Epidermal melanocyte (primary cell): ENCODE measurements at regions not wholly inside any gene's neighbourhood (a gene's known extent, or its start where the extent isn't known, plus 50 kb on each side); places are given as distances from the start of the nearest gene placed in this dataset.
"Not testable (repeated sequence)": the region's sequence is repeated elsewhere in the genome, so short reads cannot be mapped to it uniquely, and the experiment has no call there.

ENCODE experiments used
- DNase-seq: peaks from one replicate; pipeline ENCODE4 v3.0.0; 2011; ENCODE audit warnings: low spot score; ENCODE audit not compliant: insufficient read length

- DNase-seq: no peak
Observed at GRCh38 chr11:86749821-86750401, 50.4 kb upstream of the PRSS23 start.

GRCh38 chr11:86749376-86749775 is 51.0 kb upstream of the PRSS23 start:
- no peak for DNase-seq

- DNase-seq: no peak
Observed at GRCh38 chr11:86748296-86748695, 52.0 kb upstream of the PRSS23 start.

- no peak for DNase-seq
Observed at GRCh38 chr11:86747801-86748200, 52.5 kb upstream of the PRSS23 start.

- no peak for DNase-seq
Observed at GRCh38 chr11:86746514-86746913, 53.8 kb upstream of the PRSS23 start.

GRCh38 chr11:86745571-86745970 is 54.8 kb upstream of the PRSS23 start:
- DNase-seq: no peak

- DNase-seq: no peak
Observed at GRCh38 chr11:86743223-86744118, 56.9 kb upstream of the PRSS23 start.

- no peak for DNase-seq
Observed at GRCh38 chr11:86741839-86742805, 58.2 kb upstream of the PRSS23 start.

- no peak for DNase-seq
Observed at GRCh38 chr11:86741484-86741835, 58.9 kb upstream of the PRSS23 start.

GRCh38 chr11:86740628-86741483 is 59.5 kb upstream of the PRSS23 start:
- DNase-seq: peak; percentile 30

- DNase-seq: no peak
Observed at GRCh38 chr11:86738568-86738967, 61.8 kb upstream of the PRSS23 start.

GRCh38 chr11:86737737-86738136 is 62.6 kb upstream of the PRSS23 start:
- no peak for DNase-seq

- DNase-seq: no peak
Observed at GRCh38 chr11:86737230-86737629, 63.1 kb upstream of the PRSS23 start.

GRCh38 chr11:86736291-86737143 is 63.8 kb upstream of the PRSS23 start:
- no peak for DNase-seq

- no peak for DNase-seq
Observed at GRCh38 chr11:86735451-86736290, 63.3 kb upstream of the ME3 start.

- not testable (repeated sequence) for DNase-seq
Observed at GRCh38 chr11:86732739-86733138, 60.3 kb upstream of the ME3 start.

- not testable (repeated sequence) for DNase-seq
Observed at GRCh38 chr11:86732286-86732685, 59.9 kb upstream of the ME3 start.

- DNase-seq: not testable (repeated sequence)
Observed at GRCh38 chr11:86729576-86729975, 57.2 kb upstream of the ME3 start.

GRCh38 chr11:86728562-86728961 is 56.1 kb upstream of the ME3 start:
- DNase-seq: no peak
